H1 (cell line): ENCODE measurements at regions not wholly inside any gene's neighbourhood (a gene's known extent, or its start where the extent isn't known, plus 50 kb on each side); places are given as distances from the start of the nearest gene placed in this dataset.

Source experiments
- CTCF ChIA-PET: fragments of 300-600 bp; sonication (Branson Sonifier 250); formaldehyde crosslinking; loops from one replicate; lab custom pipeline; 2021; ENCODE audit not compliant: partially characterized antibody; lab: Charles Lee
- POLR2A ChIA-PET: fragments of 300-600 bp; sonication (Branson Sonifier 250); formaldehyde crosslinking; loops from one replicate; lab custom pipeline; 2021; ENCODE audit warnings: inconsistent platforms; ENCODE audit not compliant: partially characterized antibody; lab: Charles Lee
- DNase-seq, 2 experiments: peaks; one replicate each; pipeline versions ENCODE4 v3.0.0 to v3.0.0-alpha.2; 2010 to 2022; ENCODE audit warnings: low spot score in 2 of 2, low read depth in 1 of 2, mixed read lengths in 1 of 2
- FAIRE-seq: peaks from 2 replicates; lab custom pipeline; 2011; peaks lifted over from hg19 to GRCh38; lab: Jason Lieb, UNC
- H2AFZ ChIP-seq: 2 replicates; pipeline ENCODE4 v1.8.1; 2012; ENCODE audit warnings: low read length, inconsistent platforms
- H2AK5ac ChIP-seq: 2 replicates; pipeline ENCODE4 v1.6.1; 2013; ENCODE audit warnings: low read depth, low read length
- H2BK120ac ChIP-seq: replicated peaks from 2 replicates; pipeline ENCODE3; 2013; ENCODE audit warnings: low read depth, low read length, inconsistent platforms
- H2BK12ac ChIP-seq: 2 replicates; pipeline ENCODE4 v1.6.1; 2013; ENCODE audit warnings: low read depth, low read length
- H2BK15ac ChIP-seq: 2 replicates; pipeline ENCODE4 v1.6.1; 2013; ENCODE audit warnings: low read length
- H2BK20ac ChIP-seq: 2 replicates; pipeline ENCODE4 v1.6.1; 2013; ENCODE audit warnings: low read length
- H2BK5ac ChIP-seq: 2 replicates; pipeline ENCODE4 v1.6.1; 2013; ENCODE audit warnings: low read depth, low read length
- H3K14ac ChIP-seq: 2 replicates; pipeline ENCODE4 v1.6.1; 2013; ENCODE audit warnings: inconsistent platforms; ENCODE audit not compliant: insufficient read length
- H3K18ac ChIP-seq: 2 replicates; pipeline ENCODE4 v1.6.1; 2013; ENCODE audit warnings: low read length; ENCODE audit errors: extremely low read depth
- H3K23ac ChIP-seq: 2 replicates; pipeline ENCODE4 v1.6.1; 2013; ENCODE audit warnings: inconsistent platforms; ENCODE audit not compliant: insufficient read length
- H3K23me2 ChIP-seq: 2 replicates; pipeline ENCODE4 v1.6.1; 2013; ENCODE audit warnings: low read depth, low read length
- H3K27ac ChIP-seq: 2 replicates; pipeline ENCODE4 v1.6.1; 2011; ENCODE audit warnings: low read depth, low read length, inconsistent platforms
- H3K27me3 ChIP-seq, 4 experiments: replicated peaks in 1 of 4; 1 replicate in 1 of 4; 2 replicates in 3 of 4; pipeline versions ENCODE4 v1.6.1 to v1.8.1; 2011 to 2013; ENCODE audit warnings: low read length in 3 of 4, mild to moderate bottlenecking in 3 of 4, inconsistent platforms in 2 of 4, mixed read lengths in 2 of 4, moderate library complexity in 1 of 4; ENCODE audit not compliant: control insufficient read depth in 3 of 4, insufficient read depth in 3 of 4; ENCODE audit errors: extremely low read depth in 1 of 4
- H3K36me3 ChIP-seq, 4 experiments: 2 replicates each; pipeline versions ENCODE4 v1.6.1 to v1.8.1; 2011 to 2013; ENCODE audit warnings: mild to moderate bottlenecking in 4 of 4, low read length in 3 of 4, moderate library complexity in 2 of 4, control low read depth in 1 of 4, inconsistent platforms in 1 of 4; ENCODE audit not compliant: insufficient read depth in 4 of 4, control insufficient read depth in 2 of 4
- H3K4ac ChIP-seq: replicated peaks from 2 replicates; pipeline ENCODE3; 2013; ENCODE audit warnings: low read length, low read depth, mixed read lengths, inconsistent platforms; ENCODE audit not compliant: insufficient read length
- H3K4me1 ChIP-seq, 4 experiments: replicated peaks in 1 of 4; 1 replicate in 1 of 4; 2 replicates in 3 of 4; pipeline versions ENCODE4 v1.6.1 to v1.8.1; 2011 to 2013; ENCODE audit warnings: low read length in 3 of 4, inconsistent platforms in 2 of 4, mixed read lengths in 1 of 4; ENCODE audit not compliant: insufficient read depth in 4 of 4, control insufficient read depth in 3 of 4
- H3K4me2 ChIP-seq, 2 experiments: 2 replicates each; pipeline versions ENCODE4 v1.6.1 to v1.8.1; 2011 to 2013; ENCODE audit warnings: low read depth in 2 of 2, low read length in 2 of 2, control low read depth in 1 of 2, inconsistent platforms in 1 of 2, mild to moderate bottlenecking in 1 of 2; ENCODE audit not compliant: insufficient read depth in 1 of 2
- H3K4me3 ChIP-seq, 4 experiments: fragments of 200-600, 300-600 bp in 1 of 4; sonication (generic), shearing (Covaris generic), sonication (Bioruptor Twin) in 1 of 4; 2 replicates each; pipeline versions ENCODE4 v1.5.1 to v1.8.1; 2011 to 2016; ENCODE audit warnings: low read length in 4 of 4, low read depth in 3 of 4, control low read depth in 2 of 4, inconsistent platforms in 2 of 4, mild to moderate bottlenecking in 2 of 4, mixed read lengths in 1 of 4, moderate library complexity in 1 of 4; ENCODE audit not compliant: insufficient read depth in 2 of 4; ENCODE audit errors: extremely low read depth in 1 of 4
- H3K56ac ChIP-seq: replicated peaks from 2 replicates; pipeline ENCODE3; 2013; ENCODE audit warnings: low read depth, mild to moderate bottlenecking, mixed read lengths, low read length, inconsistent platforms; ENCODE audit not compliant: insufficient read length
- H3K79me1 ChIP-seq: 2 replicates; pipeline ENCODE4 v1.6.1; 2013; ENCODE audit warnings: low read depth, low read length, control low read depth
- H3K79me2 ChIP-seq, 2 experiments: 2 replicates each; pipeline versions ENCODE4 v1.6.1 to v1.8.1; 2012 to 2013; ENCODE audit warnings: low read length in 2 of 2, mild to moderate bottlenecking in 2 of 2, inconsistent platforms in 1 of 2; ENCODE audit not compliant: insufficient read depth in 2 of 2, control insufficient read depth in 1 of 2
- H3K9ac ChIP-seq, 4 experiments: replicated peaks in 1 of 4; 1 replicate in 1 of 4; 2 replicates in 3 of 4; pipeline versions ENCODE4 v1.6.1 to v1.8.1; 2011 to 2013; ENCODE audit warnings: low read depth in 3 of 4, low read length in 3 of 4, control low read depth in 2 of 4, mild to moderate bottlenecking in 2 of 4, moderate library complexity in 2 of 4, inconsistent platforms in 1 of 4; ENCODE audit errors: extremely low read depth in 1 of 4
- H3K9me3 ChIP-seq, 2 experiments: 2 replicates each; pipeline versions ENCODE4 v1.6.1 to v1.8.1; 2012 to 2013; ENCODE audit warnings: mild to moderate bottlenecking in 2 of 2, moderate library complexity in 2 of 2, control low read depth in 1 of 2, inconsistent platforms in 1 of 2, low read depth in 1 of 2, low read length in 1 of 2, mixed read lengths in 1 of 2; ENCODE audit not compliant: insufficient read depth in 2 of 2
- H4K20me1 ChIP-seq, 2 experiments: replicated peaks in 1 of 2; 2 replicates each; pipeline versions ENCODE3 to v1.8.1; 2011 to 2013; ENCODE audit warnings: inconsistent platforms in 2 of 2, low read length in 2 of 2, mild to moderate bottlenecking in 1 of 2; ENCODE audit not compliant: insufficient read depth in 2 of 2, control insufficient read depth in 1 of 2
- H4K5ac ChIP-seq: 2 replicates; pipeline ENCODE4 v1.6.1; 2013; ENCODE audit warnings: low read length, low read depth, mixed read lengths, inconsistent platforms; ENCODE audit not compliant: insufficient read length
- H4K8ac ChIP-seq: 2 replicates; pipeline ENCODE4 v1.8.0; 2013; ENCODE audit warnings: mild to moderate bottlenecking, moderate library complexity, low read length, inconsistent platforms; ENCODE audit not compliant: insufficient read depth; ENCODE audit errors: extremely low read depth
- H4K91ac ChIP-seq: replicated peaks from 2 replicates; pipeline ENCODE3; 2013; ENCODE audit warnings: low read length, mixed read lengths, inconsistent platforms; ENCODE audit not compliant: insufficient read length
- JUN ChIP-seq: IDR thresholded peaks from 2 replicates; pipeline ENCODE4 v1.6.1; 2011; ENCODE audit warnings: low read depth, mild to moderate bottlenecking, improper control_type of control experiment, low read length
- WGBS, 2 experiments: shearing (Covaris generic) in 1 of 2; methylation state at CpG; one replicate each; pipeline versions ENCODE4 v1.1.6 to v1.1.7; 2013 to 2015; ENCODE audit warnings: low lambda C conversion rate in 2 of 2, mixed read lengths in 2 of 2, inconsistent platforms in 1 of 2, low coverage in 1 of 2, missing lambda C conversion rate in 1 of 2; ENCODE audit not compliant: insufficient replicate concordance in 2 of 2, insufficient coverage in 1 of 2, insufficient read length in 1 of 2; ENCODE audit errors: extremely low coverage in 1 of 2, missing lambda C conversion rate in 1 of 2; 5-methylcytosine and 5-hydroxymethylcytosine counted together

GRCh38 chr14:27318774-27319420 is 721.1 kb upstream of the NOVA1 start:
- H2AK5ac ChIP-seq: no peak overlapping the region
- H2AFZ ChIP-seq: no peak overlapping the region
- H4K8ac ChIP-seq: no peak overlapping the region
- no peak overlapping the region for H3K23ac ChIP-seq
- no peak overlapping the region for H4K91ac ChIP-seq
- H3K9ac ChIP-seq: no peak overlapping the region
- DNase-seq (no peak), FAIRE-seq (no peak)
- no peak overlapping the region for H2BK120ac ChIP-seq
- no peak overlapping the region for H3K27ac ChIP-seq
- no peak overlapping the region for H2BK5ac ChIP-seq
- no peak overlapping the region for H3K18ac ChIP-seq
- H2BK20ac ChIP-seq: no peak overlapping the region
- H3K4me2 ChIP-seq: no peak overlapping the region
- no peak overlapping the region for H3K56ac ChIP-seq
- H3K4me1 ChIP-seq: no peaks in the 10 kb centered on the region
- 90% methylated on average over 1 of the region's 1 CpG; no CpG with 5 or more reads in 1 of the 2 experiments for WGBS, 2 experiments
- no peaks in the 10 kb centered on the region for H3K36me3 ChIP-seq
- no peaks in the 10 kb centered on the region for H3K23me2 ChIP-seq
- CTCF ChIA-PET: no interaction called here
- no peak overlapping the region for H3K4ac ChIP-seq
- H2BK15ac ChIP-seq: no peak overlapping the region
- H3K9me3 ChIP-seq: no peaks in the 10 kb centered on the region; a peak in 1 of 4 replicates
- no peaks in the 10 kb centered on the region for H3K79me2 ChIP-seq
- no peak overlapping the region for H4K5ac ChIP-seq
- H3K27me3 ChIP-seq: peaks cover 0 to 1% (median 0%) of the 10 kb centered on the region in 4 experiments; a peak in 1 of 7 replicates
- H3K4me3 ChIP-seq: no peak overlapping the region
- no peaks in the 10 kb centered on the region for H3K79me1 ChIP-seq
- no peak overlapping the region for H3K14ac ChIP-seq
- POLR2A ChIA-PET: no interaction called here
- H2BK12ac ChIP-seq: no peak overlapping the region
- TF ChIP-seq JUN: no peak
- H4K20me1 ChIP-seq: no peaks in the 10 kb centered on the region
